ENCODE measurements at regions not wholly inside any gene's neighbourhood (a gene's known extent, or its start where the extent isn't known, plus 50 kb on each side); places are given as distances from the start of the nearest gene placed in this dataset.

DNA sequence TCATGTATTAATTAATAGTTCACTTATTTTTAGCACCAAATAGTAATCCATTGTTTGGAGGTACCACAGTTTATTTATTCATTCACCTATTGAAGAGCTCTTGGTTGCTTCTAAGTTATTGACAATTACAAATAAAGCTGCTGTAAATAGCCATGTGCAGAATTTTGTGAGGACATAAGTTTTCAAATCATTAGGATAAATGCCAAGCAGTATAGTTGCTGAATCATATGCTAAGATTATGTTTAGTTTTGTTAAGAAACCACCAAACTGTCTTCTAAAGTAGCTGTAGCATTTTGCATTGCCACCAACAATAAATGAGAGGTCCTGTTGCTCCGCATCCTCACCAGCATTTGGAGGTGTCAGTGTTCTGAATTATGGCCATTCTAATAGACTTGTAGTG is 2126.8 kb downstream of the PCDH9 start:
- Histone ChIP-seq H3K27me3 (ENCODE audit: control insufficient read depth in 4 of 4, insufficient read depth in 4 of 4, low read length in 3 of 4) (no peaks in the 10 kb centered on the region), H3K9me3 (ENCODE audit: control insufficient read depth in 4 of 4, low read length in 3 of 4) (no peaks in the 10 kb centered on the region), H3K9ac (ENCODE audit: low read depth in 1 of 2, low read length in 2 of 2) (no peak overlapping the region), H3K4me3 (ENCODE audit: low read depth in 1 of 3, low read length in 3 of 3) (no peak overlapping the region), H3K27ac (ENCODE audit: low read depth in 1 of 2, low read length in 2 of 2) (no peak overlapping the region), H3K36me3 (ENCODE audit: control insufficient read depth in 4 of 4, insufficient read depth in 3 of 4, low read depth in 1 of 4, low read length in 3 of 4) (no peaks in the 10 kb centered on the region), H3K4me1 (ENCODE audit: control insufficient read depth in 4 of 4, insufficient read depth in 4 of 4, low read length in 3 of 4) (no peaks in the 10 kb centered on the region)
- DNase-seq (ENCODE audit: low spot score) = no peak
- WGBS = 91% methylated on average over 1 of the region's 1 CpG
- TF ChIP-seq RXRA (IDR thresholded peaks at IDR 0.05) (no peak), TAF1 (conservative IDR thresholded peaks at IDR 0.05) (no peak), CTCF (IDR thresholded peaks at IDR 0.05; ENCODE audit: low read depth, low read length, missing input control) (no peak), JUND (IDR thresholded peaks at IDR 0.05) (no peak), HNF4A (conservative IDR thresholded peaks at IDR 0.05) (no peak), YY1 (IDR thresholded peaks at IDR 0.05) (no peak), FOXA1 (IDR thresholded peaks at IDR 0.05) (no peak), SP1 (IDR thresholded peaks at IDR 0.05) (no peak), REST (IDR thresholded peaks at IDR 0.05) (no peak), MAX (IDR thresholded peaks at IDR 0.05) (no peak), NR2F2 (IDR thresholded peaks at IDR 0.05) (no peak), FOXA2 (IDR thresholded peaks at IDR 0.05) (no peak), GABPA (IDR thresholded peaks at IDR 0.05 in 1 of 2, conservative IDR thresholded peaks at IDR 0.05 in 1 of 2) (no peak), HNF4G (IDR thresholded peaks at IDR 0.05) (no peak), EGR1 (IDR thresholded peaks at IDR 0.05; ENCODE audit: low read depth in 2 of 2) (no peak)
- TF ChIP-seq, protein P1, sequence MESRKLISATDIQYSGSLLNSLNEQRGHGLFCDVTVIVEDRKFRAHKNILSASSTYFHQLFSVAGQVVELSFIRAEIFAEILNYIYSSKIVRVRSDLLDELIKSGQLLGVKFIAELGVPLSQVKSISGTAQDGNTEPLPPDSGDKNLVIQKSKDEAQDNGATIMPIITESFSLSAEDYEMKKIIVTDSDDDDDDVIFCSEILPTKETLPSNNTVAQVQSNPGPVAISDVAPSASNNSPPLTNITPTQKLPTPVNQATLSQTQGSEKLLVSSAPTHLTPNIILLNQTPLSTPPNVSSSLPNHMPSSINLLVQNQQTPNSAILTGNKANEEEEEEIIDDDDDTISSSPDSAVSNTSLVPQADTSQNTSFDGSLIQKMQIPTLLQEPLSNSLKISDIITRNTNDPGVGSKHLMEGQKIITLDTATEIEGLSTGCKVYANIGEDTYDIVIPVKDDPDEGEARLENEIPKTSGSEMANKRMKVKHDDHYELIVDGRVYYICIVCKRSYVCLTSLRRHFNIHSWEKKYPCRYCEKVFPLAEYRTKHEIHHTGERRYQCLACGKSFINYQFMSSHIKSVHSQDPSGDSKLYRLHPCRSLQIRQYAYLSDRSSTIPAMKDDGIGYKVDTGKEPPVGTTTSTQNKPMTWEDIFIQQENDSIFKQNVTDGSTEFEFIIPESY (IDR thresholded peaks at IDR 0.05) = no peak

Measured in liver (tissue), 8 donors.